HCT116 (cell line): ENCODE measurements at regions not wholly inside any gene's neighbourhood (a gene's known extent, or its start where the extent isn't known, plus 50 kb on each side); places are given as distances from the start of the nearest gene placed in this dataset.

ENCODE experiments used
- ATAC-seq: fragments of 200-7000 bp; cut with Tn5 transposase; 2 replicates; pipeline ENCODE4 v1.9.1; 2020; ENCODE audit warnings: mild to moderate bottlenecking, moderate library complexity
- BruUV-seq: library from RNA; stranded (reverse); fragments of 400-500 nt; replicated peaks from 2 replicates; lab custom pipeline; 2021; lab: Mats Ljungman, UMichigan
- CTCF ChIA-PET: fragments of 300-600 bp; sonication (Branson Sonifier 250); formaldehyde crosslinking; loops from one replicate; lab custom pipeline; 2021; ENCODE audit warnings: antibody characterized with exemption; lab: Charles Lee
- POLR2A ChIA-PET: fragments of 300-600, 350-600 bp; sonication (Branson Sonifier 250); formaldehyde crosslinking; loops from one replicate; lab custom pipeline; 2021; ENCODE audit warnings: antibody characterized with exemption; lab: Charles Lee
- RAD21 ChIA-PET, 2 experiments: fragments of 300-600 bp; sonication (Branson Sonifier 250); formaldehyde crosslinking; loops; one replicate each; lab custom pipeline; 2023; ENCODE audit warnings: low total read pairs in 2 of 2; ENCODE audit not compliant: uncharacterized antibody in 2 of 2, unreplicated experiment in 2 of 2, low non-redundant PET in 1 of 2; lab: Charles Lee
- DNase-seq: peaks from one replicate; pipeline ENCODE4 v3.0.0-alpha.2; 2010; ENCODE audit warnings: low read depth, low spot score
- H2AFZ ChIP-seq: fragments of 200-600 bp; shearing (Covaris generic), sonication (generic); 2 replicates; pipeline ENCODE4 v1.6.1; 2017; ENCODE audit warnings: low read depth, mixed run types, mixed read lengths, antibody characterized with exemption, low read length; ENCODE audit not compliant: poor library complexity, severe bottlenecking
- H3K27ac ChIP-seq: 2 replicates; pipeline ENCODE4 v1.5.1; 2012; ENCODE audit warnings: low read depth, low read length
- H3K27me3 ChIP-seq: fragments of 200-600 bp; sonication (generic); 2 replicates; pipeline ENCODE4 v1.6.1; 2016; ENCODE audit warnings: mixed run types, low read length, mixed read lengths; ENCODE audit not compliant: insufficient read depth
- H3K36me3 ChIP-seq, 2 experiments: fragments of 200-500 bp in 1 of 2; fragments of 200-600 bp in 1 of 2; sonication (Bioruptor generic) in 1 of 2; sonication (generic) in 1 of 2; 2 replicates each; pipeline versions ENCODE4 v1.5.1 to v1.6.1; 2014 to 2016; ENCODE audit warnings: low read length in 2 of 2, inconsistent platforms in 1 of 2, mixed read lengths in 1 of 2, mixed run types in 1 of 2; ENCODE audit not compliant: insufficient read depth in 2 of 2, control insufficient read depth in 1 of 2
- H3K4me1 ChIP-seq, 2 experiments: fragments of 200-600 bp in 1 of 2; sonication (generic) in 1 of 2; 2 replicates each; pipeline versions ENCODE4 v1.5.1 to v1.6.1; 2012 to 2017; ENCODE audit warnings: low read length in 2 of 2, inconsistent platforms in 1 of 2, mild to moderate bottlenecking in 1 of 2, mixed read lengths in 1 of 2, mixed run types in 1 of 2, moderate library complexity in 1 of 2; ENCODE audit not compliant: insufficient read depth in 2 of 2, control insufficient read depth in 1 of 2
- H3K4me2 ChIP-seq: fragments of 200-600 bp; sonication (generic); 2 replicates; pipeline ENCODE4 v1.6.1; 2017; ENCODE audit warnings: mixed run types, low read length, mixed read lengths
- H3K4me3 ChIP-seq, 2 experiments: fragments of 200-600 bp in 1 of 2; sonication (generic) in 1 of 2; replicated peaks in 1 of 2; 2 replicates each; pipeline ENCODE4 v1.5.1; 2011 to 2016; ENCODE audit warnings: low read length in 2 of 2, control low read depth in 1 of 2, low read depth in 1 of 2, mild to moderate bottlenecking in 1 of 2, mixed read lengths in 1 of 2, mixed run types in 1 of 2
- H3K79me2 ChIP-seq: fragments of 200-600 bp; sonication (generic); 2 replicates; pipeline ENCODE4 v1.6.1; 2017; ENCODE audit warnings: mild to moderate bottlenecking, mixed run types, low read length, moderate library complexity, mixed read lengths; ENCODE audit not compliant: insufficient read depth
- H3K9ac ChIP-seq: fragments of 200-600 bp; sonication (generic); 2 replicates; pipeline ENCODE4 v1.6.1; 2016; ENCODE audit warnings: low read length, mixed read lengths
- H3K9me2 ChIP-seq: fragments of 200-600 bp; sonication (generic), shearing (Covaris generic); 2 replicates; pipeline ENCODE4 v1.6.1; 2017; ENCODE audit warnings: mixed run types, mild to moderate bottlenecking, moderate library complexity; ENCODE audit not compliant: insufficient read depth
- H3K9me3 ChIP-seq, 2 experiments: fragments of 200-500 bp in 1 of 2; fragments of 200-600 bp in 1 of 2; sonication (Bioruptor generic) in 1 of 2; sonication (generic) in 1 of 2; 2 replicates each; pipeline ENCODE4 v1.6.1; 2014 to 2017; ENCODE audit warnings: low read length in 2 of 2, mixed read lengths in 2 of 2, inconsistent platforms in 1 of 2, low read depth in 1 of 2, mild to moderate bottlenecking in 1 of 2, mixed run types in 1 of 2, moderate library complexity in 1 of 2; ENCODE audit not compliant: control insufficient read depth in 1 of 2, insufficient read depth in 1 of 2
- H4K20me1 ChIP-seq: fragments of 200-600 bp; sonication (generic), shearing (Covaris generic); 2 replicates; pipeline ENCODE4 v1.6.1; 2017; ENCODE audit warnings: mixed run types, mild to moderate bottlenecking, moderate library complexity; ENCODE audit not compliant: insufficient read depth
- MAX ChIP-seq: IDR thresholded peaks from 2 replicates; pipeline ENCODE4 v1.6.1; 2012
- REST ChIP-seq: IDR thresholded peaks from 2 replicates; pipeline ENCODE4 v1.6.1; 2012; ENCODE audit warnings: low read depth
- intact Hi-C: fragments of 100-400 bp; cut with micrococcal nuclease; formaldehyde crosslinking; loops from 2 replicates; pipeline ENCODE4 v1.10.0; 2022

GRCh38 chr5:73367650-73368049, 80.9 kb downstream of the FOXD1 start:
- intact Hi-C loops, result no loop called here

More at GRCh38 chr5:73367650-73368049, 80.9 kb downstream of the FOXD1 start:
- ATAC-seq, result no peak
- POLR2A ChIA-PET, result no interaction called here
- no peak overlapping the region for H3K4me2 ChIP-seq
- no peaks in the 10 kb centered on the region for H3K9me2 ChIP-seq
- no peak overlapping the region for H3K4me3 ChIP-seq
- no peak for TF ChIP-seq REST
- TF ChIP-seq MAX, result 0 out of 2 replicates have a peak, but pooled peaks have one; percentile 42
- TF ChIP-seq, all 23 proteins: peak for 1
- peak overlapping the region; percentile 37 for H2AFZ ChIP-seq
- H4K20me1 ChIP-seq, result no peaks in the 10 kb centered on the region
- no peaks in the 10 kb centered on the region for H3K79me2 ChIP-seq
- H3K9me3 ChIP-seq, result no peaks in the 10 kb centered on the region
- peaks cover 13 to 45% of the 10 kb centered on the region in 2 experiments for H3K4me1 ChIP-seq
- no peak overlapping the region for H3K9ac ChIP-seq
- BruUV-seq, result no TSS peak
- ChIA-PET CTCF (no interaction called here), RAD21 (no interaction called here)
- DNase-seq, result no peak
- no peaks in the 10 kb centered on the region for H3K27me3 ChIP-seq
- H3K36me3 ChIP-seq, result no peaks in the 10 kb centered on the region
- no peak overlapping the region for H3K27ac ChIP-seq
